DOHH2 (cell line): ENCODE measurements at regions not wholly inside any gene's neighbourhood (a gene's known extent, or its start where the extent isn't known, plus 50 kb on each side); places are given as distances from the start of the nearest gene placed in this dataset.

Experiments used
- H3F3A ChIP-seq: fragments of 200-600 bp; sonication (generic), shearing (Covaris generic); 2 replicates; pipeline ENCODE4 v1.6.0; 2016; ENCODE audit warnings: antibody characterized with exemption, mild to moderate bottlenecking; ENCODE audit not compliant: control insufficient read depth, insufficient read depth
- H3K27ac ChIP-seq: fragments of 200-600 bp; sonication (generic); 2 replicates; pipeline ENCODE4 v1.5.1; 2014; ENCODE audit warnings: low read depth, mild to moderate bottlenecking, low read length, moderate library complexity
- H3K27me3 ChIP-seq: fragments of 200-600 bp; sonication (generic); 2 replicates; pipeline ENCODE4 v1.6.1; 2014; ENCODE audit warnings: mild to moderate bottlenecking, low read length, mixed read lengths; ENCODE audit not compliant: control insufficient read depth
- H3K36me3 ChIP-seq: fragments of 200-600 bp; sonication (generic); 2 replicates; pipeline ENCODE4 v1.6.1; 2014; ENCODE audit warnings: mild to moderate bottlenecking, low read length, moderate library complexity, mixed read lengths; ENCODE audit not compliant: control insufficient read depth
- H3K4me1 ChIP-seq: fragments of 200-600 bp; sonication (generic); 2 replicates; pipeline ENCODE4 v1.6.1; 2014; ENCODE audit warnings: mild to moderate bottlenecking, low read length, mixed read lengths; ENCODE audit not compliant: control insufficient read depth
- H3K4me2 ChIP-seq: fragments of 200-600 bp; sonication (generic); 2 replicates; pipeline ENCODE4 v1.6.0; 2014; ENCODE audit warnings: mild to moderate bottlenecking, low read length, moderate library complexity
- H3K4me3 ChIP-seq: fragments of 200-600 bp; sonication (generic); 2 replicates; pipeline ENCODE4 v1.5.1; 2014; ENCODE audit warnings: mild to moderate bottlenecking, low read length, mixed read lengths
- H3K79me2 ChIP-seq: fragments of 200-600 bp; sonication (generic); 2 replicates; pipeline ENCODE4 v1.6.1; 2014; ENCODE audit warnings: mild to moderate bottlenecking, low read length, mixed read lengths; ENCODE audit not compliant: control insufficient read depth
- H3K9me2 ChIP-seq: fragments of 200-600 bp; sonication (generic); replicated peaks from 2 replicates; pipeline ENCODE4 v1.6.1; 2014; ENCODE audit warnings: mild to moderate bottlenecking, low read length, mixed read lengths; ENCODE audit not compliant: control insufficient read depth
- H3K9me3 ChIP-seq: fragments of 200-600 bp; sonication (generic); 2 replicates; pipeline ENCODE4 v1.6.1; 2014; ENCODE audit warnings: antibody characterized with exemption, low read length, mixed read lengths; ENCODE audit not compliant: control insufficient read depth, insufficient read depth
- H4K20me1 ChIP-seq: fragments of 200-600 bp; sonication (generic); 2 replicates; pipeline ENCODE4 v1.6.0; 2014; ENCODE audit warnings: low read depth, mild to moderate bottlenecking, antibody characterized with exemption, low read length, moderate library complexity; ENCODE audit not compliant: control insufficient read depth, insufficient read depth
- EZH2phosphoT487 ChIP-seq: fragments of 200-600 bp; sonication (generic); IDR thresholded peaks from 2 replicates; pipeline ENCODE4 v1.6.1; 2017; ENCODE audit warnings: borderline replicate concordance, mild to moderate bottlenecking, antibody characterized with exemption, low read length, moderate library complexity, mixed read lengths
- TF ChIP-seq, protein P1 (sequence below): fragments of 200-600 bp; sonication (generic); IDR thresholded peaks from one replicate; pipeline ENCODE4 v1.5.1; 2014; ENCODE audit warnings: antibody characterized with exemption, mild to moderate bottlenecking, low read depth, low read length; ENCODE audit not compliant: poor library complexity, severe bottlenecking

DNA sequence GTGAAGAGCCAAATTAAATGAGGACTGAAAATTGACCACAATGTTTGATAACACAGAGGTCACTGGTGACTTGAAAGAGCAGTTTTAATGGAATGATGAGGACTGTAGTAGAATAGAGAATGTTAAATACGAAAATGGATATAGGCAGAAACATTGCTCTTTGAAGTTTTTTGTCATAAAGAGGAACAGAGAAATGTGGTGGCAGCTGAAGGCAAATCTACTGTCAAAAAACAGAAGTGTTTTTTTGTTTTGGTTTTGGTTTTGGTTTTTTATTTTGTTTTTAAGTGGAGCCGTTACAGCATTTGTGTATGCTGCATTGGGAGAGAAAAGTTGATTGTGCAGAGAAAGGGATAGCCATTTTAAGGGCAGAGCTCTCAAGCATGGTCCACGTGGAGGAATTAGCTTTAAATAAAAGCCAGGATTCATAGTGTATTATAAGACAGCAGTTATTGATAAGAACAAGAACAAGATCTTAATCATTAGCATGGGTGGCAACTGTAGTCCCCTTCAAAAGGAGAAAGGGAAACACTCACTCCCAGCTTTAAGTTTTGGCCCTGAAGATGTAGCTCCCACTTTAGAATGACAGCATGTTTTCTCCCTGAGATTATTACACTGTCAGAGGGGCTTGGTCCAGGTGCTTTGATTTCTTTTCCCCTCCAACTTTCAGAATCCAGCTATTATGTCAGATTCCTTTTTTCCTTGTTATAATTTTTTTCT, 156.7 kb upstream of the BET1 start:
- H3K9me2 ChIP-seq, result no peaks in the 10 kb centered on the region
- TF ChIP-seq, protein P1, sequence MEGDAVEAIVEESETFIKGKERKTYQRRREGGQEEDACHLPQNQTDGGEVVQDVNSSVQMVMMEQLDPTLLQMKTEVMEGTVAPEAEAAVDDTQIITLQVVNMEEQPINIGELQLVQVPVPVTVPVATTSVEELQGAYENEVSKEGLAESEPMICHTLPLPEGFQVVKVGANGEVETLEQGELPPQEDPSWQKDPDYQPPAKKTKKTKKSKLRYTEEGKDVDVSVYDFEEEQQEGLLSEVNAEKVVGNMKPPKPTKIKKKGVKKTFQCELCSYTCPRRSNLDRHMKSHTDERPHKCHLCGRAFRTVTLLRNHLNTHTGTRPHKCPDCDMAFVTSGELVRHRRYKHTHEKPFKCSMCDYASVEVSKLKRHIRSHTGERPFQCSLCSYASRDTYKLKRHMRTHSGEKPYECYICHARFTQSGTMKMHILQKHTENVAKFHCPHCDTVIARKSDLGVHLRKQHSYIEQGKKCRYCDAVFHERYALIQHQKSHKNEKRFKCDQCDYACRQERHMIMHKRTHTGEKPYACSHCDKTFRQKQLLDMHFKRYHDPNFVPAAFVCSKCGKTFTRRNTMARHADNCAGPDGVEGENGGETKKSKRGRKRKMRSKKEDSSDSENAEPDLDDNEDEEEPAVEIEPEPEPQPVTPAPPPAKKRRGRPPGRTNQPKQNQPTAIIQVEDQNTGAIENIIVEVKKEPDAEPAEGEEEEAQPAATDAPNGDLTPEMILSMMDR, result no peak
- no peak for TF ChIP-seq EZH2phosphoT487
- no peaks in the 10 kb centered on the region; the same call in 1 of the 2 replicates for H3K9me3 ChIP-seq
- H3K4me1 ChIP-seq, result peaks cover 20% of the 10 kb centered on the region
- H3F3A ChIP-seq, result peaks cover 7% of the 10 kb centered on the region; the same call in 1 of the 2 replicates
- H3K4me3 ChIP-seq, result peak overlapping the region; percentile 58
- H3K79me2 ChIP-seq, result no peaks in the 10 kb centered on the region
- no peaks in the 10 kb centered on the region for H3K36me3 ChIP-seq
- H3K4me2 ChIP-seq, result peak overlapping the region; percentile 75
- H3K27me3 ChIP-seq, result no peaks in the 10 kb centered on the region
- peak overlapping the region; percentile 59 for H3K27ac ChIP-seq
- H4K20me1 ChIP-seq, result no peaks in the 10 kb centered on the region

DNA sequence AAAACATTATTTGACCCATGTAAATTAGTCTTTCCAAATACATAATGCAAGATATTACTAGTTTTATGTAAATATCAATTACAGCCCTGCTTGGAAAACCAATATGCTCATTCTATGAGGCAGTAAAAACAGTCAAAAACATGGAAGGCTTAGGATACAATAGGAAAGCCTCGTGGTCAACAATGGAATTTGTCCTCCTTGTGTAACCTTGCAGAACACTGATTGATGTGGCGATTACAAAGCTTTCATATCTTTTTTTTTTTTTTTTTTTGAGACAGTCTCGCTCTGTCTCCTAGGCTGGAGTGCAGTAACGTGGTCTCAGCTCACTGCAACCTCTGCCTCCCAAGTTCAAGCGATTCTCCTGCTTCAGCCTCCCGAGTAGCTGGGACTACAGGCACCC, 157.3 kb upstream of the BET1 start:
- H3K4me2 ChIP-seq, result peak overlapping the region; percentile 75
- H3K36me3 ChIP-seq, result no peaks in the 10 kb centered on the region
- no peaks in the 10 kb centered on the region for H3K79me2 ChIP-seq
- no peaks in the 10 kb centered on the region; the same call in 1 of the 2 replicates for H3K9me3 ChIP-seq
- H3F3A ChIP-seq, result peaks cover 7% of the 10 kb centered on the region; the same call in 1 of the 2 replicates
- H4K20me1 ChIP-seq, result no peaks in the 10 kb centered on the region
- no peaks in the 10 kb centered on the region for H3K9me2 ChIP-seq
- H3K27me3 ChIP-seq, result no peaks in the 10 kb centered on the region
- peak overlapping the region; percentile 59 for H3K27ac ChIP-seq
- TF ChIP-seq, protein P1, result no peak
- no peak for TF ChIP-seq EZH2phosphoT487
- H3K4me3 ChIP-seq, result peak overlapping the region; percentile 58
- H3K4me1 ChIP-seq, result peaks cover 20% of the 10 kb centered on the region

DNA sequence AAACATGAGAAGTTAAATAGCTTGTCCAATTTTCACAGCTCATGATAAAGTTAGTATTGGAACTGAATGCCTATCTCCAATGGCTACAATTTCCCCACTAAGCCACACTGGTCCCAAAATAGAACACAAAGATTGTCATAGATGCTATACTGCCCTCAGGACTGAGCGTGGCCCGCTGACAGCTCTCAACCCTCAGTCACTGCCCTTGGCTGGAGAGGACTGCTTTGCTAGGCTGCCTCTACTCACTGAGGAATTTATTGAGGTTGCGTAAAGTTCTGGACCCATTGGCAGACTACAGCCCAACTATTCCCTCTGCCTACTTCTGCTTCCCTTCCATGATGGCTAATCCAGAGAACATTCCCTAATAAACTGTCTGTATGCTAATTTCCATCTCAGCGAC, 165.5 kb upstream of the BET1 start:
- no peaks in the 10 kb centered on the region for H4K20me1 ChIP-seq
- no peak overlapping the region for H3K27ac ChIP-seq
- H3K4me3 ChIP-seq, result no peak overlapping the region
- peaks cover 8% of the 10 kb centered on the region for H3K4me1 ChIP-seq
- no peaks in the 10 kb centered on the region for H3K9me2 ChIP-seq
- no peaks in the 10 kb centered on the region; the same call in 1 of the 2 replicates for H3K9me3 ChIP-seq
- no peak for TF ChIP-seq EZH2phosphoT487
- TF ChIP-seq, protein P1, result no peak
- H3K79me2 ChIP-seq, result no peaks in the 10 kb centered on the region
- H3K4me2 ChIP-seq, result no peak overlapping the region
- no peaks in the 10 kb centered on the region for H3K36me3 ChIP-seq
- H3F3A ChIP-seq, result no peaks in the 10 kb centered on the region
- no peaks in the 10 kb centered on the region for H3K27me3 ChIP-seq
